NAMALWA (cell line): ENCODE measurements at regions not wholly inside any gene's neighbourhood (a gene's known extent, or its start where the extent isn't known, plus 50 kb on each side); places are given as distances from the start of the nearest gene placed in this dataset.
"Not testable (repeated sequence)": the region's sequence is repeated elsewhere in the genome, so short reads cannot be mapped to it uniquely, and the experiment has no call there.

ENCODE experiments used
- DNase-seq: peaks from one replicate; pipeline ENCODE4 v3.0.0-alpha.2; 2015; ENCODE audit warnings: low spot score

- peak; percentile 32 for DNase-seq
Measured at GRCh38 chr16:24624102-24624501, 84.7 kb downstream of the RBBP6 start.

- no peak for DNase-seq
Measured at GRCh38 chr16:24626256-24626655, 86.9 kb downstream of the RBBP6 start.

- DNase-seq, result no peak
Measured at GRCh38 chr16:24634919-24635318, 94.5 kb upstream of the TNRC6A start.

GRCh38 chr16:24635900-24636610 is 93.4 kb upstream of the TNRC6A start:
- DNase-seq, result no peak

GRCh38 chr16:24639769-24640168 is 89.7 kb upstream of the TNRC6A start:
- DNase-seq, result no peak

- DNase-seq, result no peak
Measured at GRCh38 chr16:24643489-24643888, 86.0 kb upstream of the TNRC6A start.

- no peak for DNase-seq
Measured at GRCh38 chr16:24645739-24646645, 83.5 kb upstream of the TNRC6A start.

GRCh38 chr16:24646646-24646995 is 82.8 kb upstream of the TNRC6A start:
- DNase-seq, result no peak

- DNase-seq, result no peak
Measured at GRCh38 chr16:24652209-24652712, 77.2 kb upstream of the TNRC6A start.

GRCh38 chr16:24652803-24653202 is 76.6 kb upstream of the TNRC6A start:
- no peak for DNase-seq

GRCh38 chr16:24653725-24654124 is 75.7 kb upstream of the TNRC6A start:
- DNase-seq, result no peak

GRCh38 chr16:24665942-24666341 is 63.5 kb upstream of the TNRC6A start:
- DNase-seq, result not testable (repeated sequence)

GRCh38 chr16:24667244-24667764 is 62.1 kb upstream of the TNRC6A start:
- DNase-seq, result no peak

- no peak for DNase-seq
Measured at GRCh38 chr16:24668481-24669061, 60.9 kb upstream of the TNRC6A start.

- DNase-seq, result peak; percentile 70
Measured at GRCh38 chr16:24670623-24671454, 58.6 kb upstream of the TNRC6A start.

GRCh38 chr16:24671455-24671954 is 57.9 kb upstream of the TNRC6A start:
- peak; percentile 22 for DNase-seq

- DNase-seq, result no peak
Measured at GRCh38 chr16:24673155-24673554, 56.3 kb upstream of the TNRC6A start.

- no peak for DNase-seq
Measured at GRCh38 chr16:24674877-24675276, 54.6 kb upstream of the TNRC6A start.

GRCh38 chr16:24677388-24677787 is 52.1 kb upstream of the TNRC6A start:
- DNase-seq, result no peak
